Uterus (tissue), 3 donors: ENCODE measurements at regions not wholly inside any gene's neighbourhood (a gene's known extent, or its start where the extent isn't known, plus 50 kb on each side); places are given as distances from the start of the nearest gene placed in this dataset.

Experiments
- DNase-seq, 2 donors: peaks; one replicate each; pipeline ENCODE4 v3.0.0-alpha.2; 2019 to 2020
- H3K27ac ChIP-seq, 2 donors: fragments of 200-600 bp; sonication (generic); 1 replicate in 1 of 2; 2 replicates in 1 of 2; pipeline ENCODE4 v1.5.1; 2016 to 2018
- H3K27me3 ChIP-seq, 2 donors: fragments of 200-600 bp; sonication (generic); one replicate each; pipeline ENCODE4 v1.5.1; 2018 to 2019; ENCODE audit warnings: control low read depth in 1 of 2
- H3K36me3 ChIP-seq, 2 donors: fragments of 200-600 bp; sonication (generic); one replicate each; pipeline ENCODE4 v1.5.1; 2019; ENCODE audit warnings: control low read depth in 1 of 2
- H3K4me1 ChIP-seq, 2 donors: fragments of 200-600 bp; sonication (generic); one replicate each; pipeline ENCODE4 v1.5.1; 2018 to 2019; ENCODE audit warnings: control low read depth in 1 of 2
- H3K4me3 ChIP-seq, 2 donors: fragments of 200-600 bp; sonication (generic); 1 replicate in 1 of 2; 2 replicates in 1 of 2; pipeline ENCODE4 v1.5.1; 2018 to 2019; ENCODE audit warnings: mild to moderate bottlenecking in 1 of 2
- H3K9me3 ChIP-seq, 2 donors: fragments of 200-600 bp; sonication (generic); one replicate each; pipeline ENCODE4 v1.5.1; 2019; ENCODE audit warnings: control low read depth in 1 of 2
- CTCF ChIP-seq, 4 experiments: fragments of 200-600 bp in 2 of 4; fragments of 450-650 bp in 2 of 4; sonication (generic) in 2 of 4; IDR thresholded peaks; one replicate each; pipeline ENCODE4 v1.5.1; 2016 to 2019; ENCODE audit warnings: antibody characterized with exemption in 4 of 4, mild to moderate bottlenecking in 2 of 4, moderate library complexity in 1 of 4
- POLR2A ChIP-seq, 2 donors: fragments of 450-650 bp; IDR thresholded peaks; one replicate each; pipeline ENCODE4 v1.6.1; 2016; ENCODE audit warnings: antibody characterized with exemption in 2 of 2, mild to moderate bottlenecking in 1 of 2, moderate library complexity in 1 of 2
- intact Hi-C: fragments of 100-400 bp; cut with DNase I; formaldehyde crosslinking; loops from one replicate; pipeline ENCODE4 v1.15.1; 2023; ENCODE audit warnings: low total_unique reads
- donor health status: DM: yes; HTN: yes; CAD: no.

GRCh38 chr3:150335631-150336030, 72.5 kb upstream of the TSC22D2 start:
- no peaks in the 10 kb centered on the region for H3K27me3 ChIP-seq
- intact Hi-C loops: no loop called here
- H3K36me3 ChIP-seq: no peaks in the 10 kb centered on the region
- H3K9me3 ChIP-seq: no peaks in the 10 kb centered on the region
- H3K4me1 ChIP-seq: no peaks in the 10 kb centered on the region
- H3K4me3 ChIP-seq: no peak overlapping the region
- TF ChIP-seq POLR2A (IDR thresholded peaks at IDR 0.05): no peak
- no peak for TF ChIP-seq CTCF (IDR thresholded peaks at IDR 0.05)
- no peak for DNase-seq
- H3K27ac ChIP-seq: no peak overlapping the region

- Histone ChIP-seq H3K27me3 (no peaks in the 10 kb centered on the region), H3K27ac (no peak overlapping the region), H3K4me1 (no peaks in the 10 kb centered on the region), H3K9me3 (no peaks in the 10 kb centered on the region), H3K4me3 (no peak overlapping the region), H3K36me3 (no peaks in the 10 kb centered on the region)
- DNase-seq: no peak
- intact Hi-C loops: no loop called here
- TF ChIP-seq CTCF (IDR thresholded peaks at IDR 0.05) (no peak), POLR2A (IDR thresholded peaks at IDR 0.05) (no peak)
Observed at GRCh38 chr3:150334974-150335373, 73.1 kb upstream of the TSC22D2 start.

- no peaks in the 10 kb centered on the region for H3K27me3 ChIP-seq
- no peaks in the 10 kb centered on the region for H3K9me3 ChIP-seq
- no peak overlapping the region for H3K4me3 ChIP-seq
- no peak overlapping the region for H3K27ac ChIP-seq
- no peaks in the 10 kb centered on the region for H3K36me3 ChIP-seq
- DNase-seq: no peak
- intact Hi-C loops: no loop called here
- TF ChIP-seq CTCF (IDR thresholded peaks at IDR 0.05): no peak
- no peaks in the 10 kb centered on the region for H3K4me1 ChIP-seq
Observed at GRCh38 chr3:150333477-150333876, 74.6 kb upstream of the TSC22D2 start.

- intact Hi-C loops: no loop called here
Observed at GRCh38 chr3:150331978-150332568, 76.0 kb upstream of the TSC22D2 start.

GRCh38 chr3:150330872-150331271, 77.2 kb upstream of the TSC22D2 start:
- intact Hi-C loops: no loop called here
- no peaks in the 10 kb centered on the region for H3K27me3 ChIP-seq
- no peak overlapping the region for H3K4me3 ChIP-seq
- H3K4me1 ChIP-seq: no peaks in the 10 kb centered on the region
- no peak overlapping the region for H3K27ac ChIP-seq
- TF ChIP-seq CTCF (IDR thresholded peaks at IDR 0.05) (no peak), POLR2A (IDR thresholded peaks at IDR 0.05) (no peak)
- no peaks in the 10 kb centered on the region for H3K9me3 ChIP-seq
- DNase-seq: no peak
- no peaks in the 10 kb centered on the region for H3K36me3 ChIP-seq

More at GRCh38 chr3:150331978-150332568, 76.0 kb upstream of the TSC22D2 start:
- TF ChIP-seq POLR2A (IDR thresholded peaks at IDR 0.05) (no peak), CTCF (IDR thresholded peaks at IDR 0.05) (no peak)
- H3K4me1 ChIP-seq: no peaks in the 10 kb centered on the region
- no peak overlapping the region for H3K27ac ChIP-seq
- no peaks in the 10 kb centered on the region for H3K9me3 ChIP-seq
- no peaks in the 10 kb centered on the region for H3K36me3 ChIP-seq
- no peaks in the 10 kb centered on the region for H3K27me3 ChIP-seq
- DNase-seq: no peak
- no peak overlapping the region for H3K4me3 ChIP-seq
